HG03442 (cell line): ENCODE measurements at regions not wholly inside any gene's neighbourhood (a gene's known extent, or its start where the extent isn't known, plus 50 kb on each side); places are given as distances from the start of the nearest gene placed in this dataset.
A peak's percentile ranks its signal among the peaks of the same experiment; 100 is the strongest.

Experiments used
- ATAC-seq: cut with Tn5 transposase; IDR thresholded peaks from one replicate; pipeline ENCODE4 v1.9.1; 2021; ENCODE audit warnings: mild to moderate bottlenecking, moderate library complexity; ENCODE audit not compliant: unreplicated experiment

DNA sequence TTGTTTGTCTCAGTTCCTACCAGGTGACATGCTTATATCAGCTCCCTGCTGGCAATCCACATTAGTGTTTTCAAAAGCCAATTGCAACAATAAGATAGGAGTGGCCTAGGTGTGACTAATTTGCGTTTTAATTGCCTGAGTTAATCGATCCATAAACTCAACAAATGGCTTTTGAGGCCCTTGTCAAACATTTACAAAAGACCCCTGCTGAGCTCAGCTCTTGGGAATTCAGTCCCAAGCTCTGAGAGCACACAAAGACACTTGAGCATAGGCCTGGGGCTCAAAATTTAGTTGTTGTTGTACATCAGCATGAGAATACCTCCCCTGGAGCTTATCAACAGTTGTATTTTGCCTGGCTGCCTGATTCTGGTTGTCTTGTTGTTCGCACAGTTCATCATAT, 1134.4 kb upstream of the TSPY4 start:
- no peak for ATAC-seq

DNA sequence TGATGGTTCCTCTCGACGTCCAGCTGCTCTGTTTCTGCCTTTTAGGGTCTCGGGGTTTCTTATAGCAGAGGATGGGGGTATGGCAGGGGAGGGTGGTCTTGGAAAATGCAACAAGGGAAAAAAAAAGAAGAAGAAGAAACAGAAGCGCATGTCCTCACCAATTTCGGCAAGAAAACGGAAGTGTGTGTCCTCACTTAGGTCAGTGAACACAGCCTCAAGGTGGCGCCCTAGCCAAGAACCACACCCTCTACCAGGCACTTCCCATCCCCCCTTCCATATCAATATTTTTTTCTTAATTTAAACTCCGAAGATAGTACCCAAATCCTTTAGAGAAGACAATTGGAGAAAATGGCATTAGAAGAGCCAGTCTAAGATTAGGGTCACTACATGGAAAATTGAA, 1096.1 kb upstream of the TSPY4 start:
- no peak for ATAC-seq

DNA sequence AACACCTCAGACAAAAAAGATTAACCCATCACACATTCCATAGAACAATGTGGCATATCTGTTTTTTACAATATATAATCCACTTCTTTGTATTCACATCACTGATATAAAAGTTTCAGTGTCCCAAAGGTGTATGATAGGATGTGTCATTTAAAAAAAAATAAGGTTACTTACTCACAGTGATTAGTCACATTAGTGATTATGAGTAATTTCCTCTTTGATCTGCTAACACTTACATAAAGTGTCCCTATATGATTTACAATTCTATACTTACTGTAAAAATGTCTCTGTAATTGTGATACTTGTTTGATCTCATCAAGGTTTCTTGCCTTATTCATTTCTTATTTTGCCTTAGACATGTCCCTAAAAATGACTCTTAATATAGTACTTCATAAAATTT, 1063.5 kb upstream of the TSPY4 start:
- no peak for ATAC-seq

DNA sequence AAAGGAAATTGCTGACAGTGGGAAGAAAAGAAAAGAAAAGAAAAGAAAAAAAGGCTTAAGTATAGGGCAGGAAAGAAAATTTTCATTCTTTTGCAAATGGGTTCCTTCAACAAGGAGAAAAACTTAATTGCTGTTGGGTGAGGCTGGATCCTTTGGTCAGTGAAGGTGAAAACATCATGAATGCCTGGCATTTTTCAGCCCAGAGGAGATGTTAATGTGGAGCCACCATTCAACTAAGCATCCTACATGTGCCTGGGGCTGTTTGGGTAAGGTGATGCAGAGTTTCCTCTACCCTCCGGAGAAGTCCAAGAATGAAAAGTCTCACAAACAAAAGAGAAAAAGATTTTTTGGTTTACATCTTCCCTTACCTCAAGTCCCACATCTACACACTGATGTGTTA, 1032.2 kb upstream of the TSPY4 start:
- no peak for ATAC-seq

DNA sequence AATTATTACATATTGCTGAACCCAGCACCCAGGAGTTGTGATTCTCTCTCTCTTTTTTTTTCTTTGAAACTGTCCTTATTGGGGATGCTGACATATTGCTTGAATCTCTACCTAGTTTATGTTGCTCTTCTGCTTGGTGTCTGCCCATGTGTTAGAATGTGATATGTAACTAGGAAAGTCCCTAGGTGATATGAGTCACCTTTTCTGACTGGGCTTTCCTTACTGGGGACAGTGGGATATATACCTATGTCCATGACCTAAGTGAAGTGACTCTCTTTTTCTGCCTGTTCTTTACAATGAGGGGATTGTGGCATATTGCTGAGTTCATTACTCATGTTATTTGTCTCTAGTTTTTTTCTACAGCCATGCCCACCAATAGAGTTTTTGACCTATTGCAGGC, 1013.2 kb upstream of the TSPY4 start:
- peak; percentile 60 for ATAC-seq

DNA sequence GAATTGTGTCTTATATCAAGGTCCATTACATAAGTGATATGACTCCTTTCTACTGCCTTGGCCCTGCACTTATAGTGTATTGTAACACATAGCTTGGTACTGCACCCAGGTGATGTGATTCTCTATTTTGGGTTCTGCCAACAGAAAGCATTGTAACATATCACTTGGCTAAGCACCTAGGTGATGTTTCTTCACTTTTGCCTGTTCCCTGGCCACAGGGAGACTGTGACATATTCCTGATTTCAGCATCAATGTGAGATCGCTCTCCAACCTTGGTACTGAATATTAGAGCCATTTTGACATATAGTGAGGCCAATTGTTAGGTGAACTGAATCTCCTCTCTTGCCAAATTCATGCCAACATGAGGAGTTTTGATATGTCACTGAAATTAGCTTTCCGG, 1010.3 kb upstream of the TSPY4 start:
- no peak for ATAC-seq

DNA sequence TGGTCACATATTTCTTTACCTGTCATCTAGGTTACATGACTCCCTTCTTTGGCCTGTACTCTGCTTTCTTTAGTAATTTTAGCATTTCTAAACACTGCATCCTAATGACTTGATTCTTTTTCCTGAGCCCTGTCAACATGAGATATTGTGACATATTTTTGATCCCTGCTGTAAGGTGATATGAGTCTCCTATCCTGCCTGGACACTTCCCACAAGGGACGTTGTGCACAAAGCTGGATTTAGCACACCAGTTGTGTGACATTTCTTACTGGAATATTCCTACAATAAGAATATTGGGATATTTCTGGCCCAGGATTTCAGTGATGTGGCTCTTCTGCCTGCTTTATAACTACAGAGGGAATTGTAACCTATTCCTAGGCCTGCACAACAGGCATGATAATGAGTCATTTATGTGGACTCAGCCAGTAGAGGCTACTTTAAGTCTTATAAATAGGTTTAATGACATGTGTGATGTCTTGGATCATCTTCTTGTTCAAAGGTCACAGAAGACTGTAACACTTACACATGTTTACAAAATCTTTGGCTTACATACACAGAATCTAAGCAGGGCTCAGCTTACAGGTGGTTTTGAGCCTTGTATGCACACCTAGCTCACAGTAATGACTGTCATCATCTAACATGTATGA, 1009.4 kb upstream of the TSPY4 start:
- ATAC-seq: no peak

DNA sequence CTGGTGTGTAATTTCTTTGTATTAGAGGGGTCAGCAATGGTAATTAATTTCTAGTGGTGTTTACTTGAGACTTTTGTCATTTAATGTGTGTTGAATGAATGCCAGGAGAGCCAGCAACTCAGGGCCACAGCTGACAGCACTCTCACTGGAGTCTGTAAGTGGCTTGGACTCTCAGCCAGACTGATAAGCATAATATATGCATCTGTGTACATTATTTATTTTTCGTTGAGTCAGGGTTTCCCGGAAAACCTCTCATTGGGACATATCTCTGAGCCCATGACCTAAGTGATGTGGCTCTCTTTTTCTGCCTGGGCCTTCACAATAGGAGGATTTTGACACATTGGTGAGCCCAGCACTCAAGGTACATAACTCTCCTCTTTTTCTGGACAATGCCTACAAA, 1007.8 kb upstream of the TSPY4 start:
- no peak for ATAC-seq

DNA sequence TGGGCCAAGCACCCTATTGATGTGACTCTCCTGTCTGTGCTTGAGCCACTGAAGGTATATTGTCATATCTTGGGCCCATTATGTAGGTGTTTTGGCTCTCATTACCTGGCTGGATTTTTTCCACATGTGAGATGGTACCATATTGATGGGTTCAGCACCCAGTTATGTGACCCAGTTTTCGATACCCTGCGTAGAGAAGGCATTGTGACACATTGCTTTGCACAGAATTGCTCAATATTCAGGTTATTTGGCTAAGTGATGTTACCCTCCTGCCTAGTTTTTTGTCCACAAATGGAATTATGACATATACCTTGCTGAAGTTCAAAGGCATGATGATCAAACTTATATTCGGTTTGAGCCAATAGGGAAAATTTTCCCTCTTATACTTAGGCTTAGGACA, 1007.3 kb upstream of the TSPY4 start:
- no peak for ATAC-seq

DNA sequence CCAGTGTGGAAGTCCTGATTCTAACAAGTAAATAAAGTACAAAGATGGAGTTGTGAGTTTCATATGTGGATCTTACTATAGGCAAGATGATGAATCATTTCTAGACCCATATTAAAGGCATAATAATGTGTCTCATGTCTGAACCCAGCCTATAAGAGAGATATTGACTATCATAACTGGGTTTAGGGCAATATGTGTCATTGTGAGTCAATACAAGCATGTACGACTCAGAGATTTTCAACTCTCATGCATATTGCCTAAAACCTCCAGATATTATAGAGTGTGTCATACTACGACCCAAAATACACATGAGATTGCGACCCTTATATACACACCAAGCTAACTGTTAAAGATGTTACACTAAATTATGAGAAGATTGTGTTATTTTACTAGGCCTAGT, 1003.9 kb upstream of the TSPY4 start:
- no peak for ATAC-seq

DNA sequence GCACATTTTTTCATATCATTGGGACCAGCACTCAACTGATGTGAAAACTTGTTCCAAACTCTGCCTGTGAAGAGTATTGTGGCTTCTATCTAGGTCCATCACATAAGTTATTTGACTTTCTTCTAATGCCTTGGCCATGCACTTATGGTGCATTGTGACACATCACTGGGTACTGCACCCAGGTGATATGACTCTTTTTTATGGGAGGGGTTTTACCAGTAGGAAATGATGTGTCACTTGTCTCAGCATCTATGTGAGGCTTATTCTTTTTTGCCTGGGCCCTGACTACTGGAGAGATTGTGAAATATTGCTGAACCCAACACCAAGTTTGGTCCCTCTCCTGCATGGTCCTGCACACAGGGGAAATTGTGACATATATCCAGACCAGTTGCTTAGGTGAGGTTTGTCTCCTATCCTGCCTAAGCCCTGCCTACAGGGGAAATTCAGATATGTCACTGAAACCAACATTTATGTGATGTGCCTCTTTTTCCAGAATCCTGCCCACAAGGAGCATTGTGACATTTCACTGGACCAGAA, 1001.9 kb upstream of the TSPY4 start:
- no peak for ATAC-seq

DNA sequence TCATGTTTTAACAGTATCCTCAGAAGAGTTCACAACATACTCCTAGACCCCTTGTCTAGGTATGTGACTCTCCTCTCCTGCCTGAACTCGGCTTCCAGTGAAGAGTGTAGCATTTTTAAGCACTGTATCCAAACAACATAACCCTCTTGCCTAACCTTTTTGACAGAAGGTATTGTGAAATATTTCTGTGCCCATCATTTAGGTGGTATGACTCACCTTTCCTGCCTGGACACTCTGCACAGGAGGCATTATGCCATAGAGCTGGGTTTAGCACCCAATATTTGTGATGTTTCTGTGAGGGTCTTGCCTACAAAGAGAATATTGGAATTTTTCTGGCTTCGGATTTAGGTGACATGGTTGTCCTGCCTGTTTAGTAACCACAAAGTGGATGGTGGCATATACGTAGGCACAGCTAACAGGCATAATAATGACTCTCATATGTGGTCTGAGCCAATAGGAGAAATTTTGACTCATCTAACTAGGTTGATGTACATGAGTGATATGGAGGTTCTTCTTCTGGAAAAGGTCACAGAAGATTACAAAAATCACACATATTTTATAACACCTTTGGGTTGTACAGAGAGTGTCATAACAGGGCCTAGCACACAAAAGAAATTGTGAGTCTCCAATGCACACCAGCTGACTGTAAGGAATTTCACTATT, 1001.0 kb upstream of the TSPY4 start:
- no peak for ATAC-seq

DNA sequence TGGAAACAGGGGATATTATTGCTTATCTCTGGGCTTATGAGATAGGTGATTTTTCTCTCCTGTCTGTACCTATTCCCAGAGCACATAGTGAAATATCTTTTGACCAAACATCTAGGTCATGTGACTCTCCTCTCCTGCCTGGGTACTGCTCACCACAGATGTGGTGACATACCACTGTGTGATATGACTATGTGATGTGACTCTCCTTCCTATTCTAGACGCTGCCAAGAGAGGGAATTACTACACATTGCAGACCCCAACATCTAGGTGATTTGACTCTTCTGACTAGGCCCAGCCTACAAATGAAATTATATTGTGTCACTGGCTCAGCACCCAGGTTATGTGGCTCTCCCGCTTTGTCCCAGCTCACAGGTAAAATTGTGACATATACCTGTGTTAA, 996.3 kb upstream of the TSPY4 start:
- ATAC-seq: no peak

DNA sequence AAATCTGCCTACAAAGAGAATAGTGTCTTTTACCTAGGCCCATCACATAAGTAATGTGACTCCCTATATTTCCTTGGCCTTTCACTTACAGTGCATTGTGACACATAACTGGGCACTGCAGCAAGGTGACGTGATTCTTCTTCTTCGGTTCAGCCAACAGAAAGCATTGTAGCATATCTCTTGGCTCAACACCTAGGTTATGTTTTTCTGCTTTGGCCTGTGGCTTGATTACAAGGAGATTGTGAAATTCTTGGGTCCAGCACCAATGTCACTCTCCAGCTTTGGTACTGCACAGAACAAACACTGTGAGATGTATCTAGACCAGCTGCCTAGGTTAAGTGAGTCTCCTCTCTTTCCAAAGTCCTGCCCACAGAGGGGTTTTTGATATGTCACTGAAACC, 995.1 kb upstream of the TSPY4 start:
- no peak for ATAC-seq

DNA sequence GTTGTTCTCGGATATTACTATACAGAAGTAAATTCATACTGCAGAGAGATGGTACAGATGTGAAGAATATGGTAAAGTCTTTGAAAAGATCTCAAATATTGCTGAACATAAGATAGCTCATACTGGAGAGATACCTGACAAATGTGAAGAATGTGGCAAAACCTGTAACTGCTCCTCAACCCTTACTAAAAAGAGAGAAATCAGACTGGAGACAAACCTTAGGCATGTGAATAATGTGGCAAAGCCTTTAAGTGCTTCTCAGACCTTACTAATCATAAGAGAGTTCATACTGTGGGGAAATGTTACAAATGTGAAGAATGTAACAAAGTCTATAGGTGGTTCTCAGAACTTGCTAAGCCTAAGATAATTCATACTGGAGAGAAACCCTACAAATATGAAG, 986.0 kb upstream of the TSPY4 start:
- no peak for ATAC-seq

DNA sequence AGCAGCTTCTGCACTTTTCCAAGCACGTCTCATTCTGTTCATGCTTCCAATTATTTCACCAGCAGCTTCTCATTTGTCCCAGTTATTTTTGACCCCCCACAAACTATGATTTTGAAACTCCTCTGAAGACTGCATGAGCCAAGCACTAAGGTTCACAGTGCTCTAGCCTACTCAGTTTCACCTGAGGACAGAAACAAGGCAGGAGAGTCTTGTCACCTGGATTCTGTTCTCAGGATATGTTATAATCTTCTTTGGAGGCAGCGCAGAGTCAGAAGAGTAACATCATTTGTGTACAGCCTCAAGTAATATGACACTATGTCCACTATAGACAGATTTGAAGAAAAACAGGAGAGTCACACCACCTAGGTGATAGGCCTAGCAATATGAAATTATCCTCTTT, 985.1 kb upstream of the TSPY4 start:
- no peak for ATAC-seq

DNA sequence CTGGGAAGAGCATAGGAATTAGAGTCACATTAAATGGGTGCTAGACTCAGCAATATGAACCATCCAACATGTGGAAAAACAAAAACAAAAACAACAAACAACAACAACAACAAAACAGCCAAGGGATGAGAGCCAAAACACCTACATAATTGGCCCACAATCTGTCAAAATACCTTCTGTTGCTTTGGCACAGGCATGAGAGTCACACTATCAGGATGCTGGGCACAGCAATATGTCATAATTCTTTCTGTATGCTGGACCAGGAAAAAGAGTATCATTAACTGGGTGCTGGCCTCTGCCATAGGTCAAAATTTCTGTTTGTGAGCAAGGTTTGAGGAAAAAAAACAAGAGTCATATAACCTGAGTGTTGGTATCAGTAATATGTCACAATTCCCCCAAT, 979.1 kb upstream of the TSPY4 start:
- ATAC-seq: no peak

DNA sequence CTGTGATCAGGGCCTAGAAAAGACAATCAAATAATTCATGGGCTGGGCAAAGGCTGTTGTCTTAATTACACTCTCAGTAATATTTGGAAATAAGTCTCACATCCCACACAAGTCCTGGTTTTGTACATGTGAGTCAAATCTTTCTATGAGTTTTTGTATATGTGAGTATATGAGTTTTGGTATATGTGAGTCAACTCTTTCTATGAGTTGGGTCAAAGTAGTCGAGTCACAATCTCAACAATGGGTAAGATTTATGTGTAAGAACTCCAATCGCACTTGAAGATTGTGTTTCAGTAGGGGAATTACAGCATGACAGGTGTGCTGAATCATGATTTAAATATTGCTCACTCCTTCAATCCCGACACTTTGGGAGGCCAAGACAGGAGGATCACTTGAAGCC, 975.5 kb upstream of the TSPY4 start:
- ATAC-seq: no peak

DNA sequence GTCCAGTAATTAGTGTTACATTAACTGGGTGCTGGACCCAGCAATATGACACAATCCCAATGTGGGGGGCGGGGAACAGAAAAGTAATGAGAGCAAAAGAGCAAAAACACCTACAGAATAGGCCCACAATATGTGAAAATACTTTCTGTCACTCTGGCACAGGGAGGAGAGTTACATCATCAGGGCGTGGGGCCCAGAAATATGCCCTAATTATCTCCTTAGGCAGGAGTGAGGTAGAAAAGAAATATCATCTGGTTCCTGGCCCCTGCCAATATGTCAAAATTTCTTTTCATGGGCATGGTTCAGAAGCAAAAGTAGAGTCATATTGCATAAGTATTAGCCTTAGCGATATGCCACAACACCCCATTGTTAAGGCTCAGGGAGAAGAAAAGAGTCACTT, 959.8 kb upstream of the TSPY4 start:
- no peak for ATAC-seq

DNA sequence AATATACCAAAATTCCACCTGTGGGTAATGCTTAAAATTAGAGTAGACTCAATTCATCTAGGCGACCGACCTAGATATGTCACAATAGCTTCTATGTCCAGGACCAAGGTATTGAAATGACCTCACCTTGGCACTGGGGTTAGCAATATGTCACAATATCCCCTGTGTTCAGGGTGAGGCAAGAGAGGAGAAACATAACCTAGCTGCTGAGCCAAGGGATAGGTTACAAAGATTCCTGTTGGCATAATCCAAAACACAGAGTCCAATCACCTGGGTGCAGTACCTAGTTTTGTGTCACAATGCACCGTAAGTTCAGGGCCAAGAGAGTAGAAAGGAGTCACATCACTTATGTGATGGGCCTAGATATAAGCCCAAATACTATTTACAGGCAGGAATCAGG, 957.5 kb upstream of the TSPY4 start:
- no peak for ATAC-seq

DNA sequence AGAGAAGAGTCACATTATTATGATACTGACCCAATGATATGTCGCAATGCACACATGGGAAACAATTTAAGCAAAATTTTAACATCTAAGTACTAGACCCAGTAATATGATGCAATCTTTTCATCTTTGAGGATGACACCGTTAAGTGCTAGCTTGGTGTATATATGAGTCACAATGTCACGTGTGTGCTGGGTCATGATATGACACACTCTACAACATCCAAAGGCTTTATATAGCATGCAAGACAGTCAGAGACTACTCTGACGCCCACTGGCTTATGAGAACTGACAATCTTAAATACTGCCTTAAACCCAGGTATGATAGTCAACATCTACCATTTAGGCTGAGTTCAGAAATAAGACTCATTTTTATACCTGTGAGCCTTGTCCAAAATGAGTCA, 955.8 kb upstream of the TSPY4 start:
- ATAC-seq: peak; percentile 67

DNA sequence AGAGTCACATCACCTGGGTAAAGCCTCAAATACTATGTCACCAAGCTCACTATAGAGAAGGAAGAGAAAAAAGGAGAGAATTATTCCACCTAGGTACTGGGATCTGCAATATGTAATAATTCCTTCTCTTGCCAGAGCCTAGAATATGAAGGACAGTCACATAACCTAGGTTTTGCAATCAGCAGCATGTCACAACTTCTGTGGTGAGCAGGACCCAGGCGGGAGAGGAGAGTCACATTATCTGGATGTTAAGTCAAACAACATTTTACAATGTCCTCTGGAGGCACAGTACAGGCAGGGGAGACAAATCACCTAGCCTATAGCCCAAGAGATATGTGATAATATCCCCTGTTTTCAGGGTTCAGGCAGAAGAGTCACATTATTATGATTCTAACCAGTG, 951.2 kb upstream of the TSPY4 start:
- no peak for ATAC-seq

DNA sequence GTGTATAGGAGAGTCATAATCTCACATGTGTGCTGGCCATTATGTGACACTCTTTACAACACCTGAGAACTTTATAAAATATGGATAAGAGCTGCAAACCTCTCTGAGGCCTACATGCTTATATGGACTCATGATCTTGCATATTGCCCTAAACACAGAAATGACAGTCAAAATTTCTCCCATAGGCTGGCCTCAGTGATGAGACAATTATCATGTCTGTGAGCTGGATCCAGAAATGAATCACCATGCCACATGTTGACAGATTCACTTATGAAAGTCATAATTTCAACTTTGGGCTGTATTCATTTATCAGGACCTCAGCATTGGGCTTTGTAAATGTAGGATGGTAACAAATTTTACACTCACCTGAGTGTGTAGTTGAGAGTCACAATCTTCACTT, 948.8 kb upstream of the TSPY4 start:
- ATAC-seq: no peak
